Sigmoid colon (tissue), 6 donors: ENCODE measurements at regions not wholly inside any gene's neighbourhood (a gene's known extent, or its start where the extent isn't known, plus 50 kb on each side); places are given as distances from the start of the nearest gene placed in this dataset.

ENCODE experiments used
- DNase-seq: peaks from one replicate; pipeline ENCODE4 v3.0.0-alpha.2; 2019
- H3K27ac ChIP-seq, 4 donors: fragments of 200-600 bp; sonication (generic); one replicate each; pipeline ENCODE4 v1.5.1; 2016 to 2019; ENCODE audit warnings: mild to moderate bottlenecking in 1 of 4
- H3K27me3 ChIP-seq, 3 donors: fragments of 200-600 bp; sonication (generic); one replicate each; pipeline ENCODE4 v1.5.1; 2019; ENCODE audit warnings: mild to moderate bottlenecking in 1 of 3
- H3K36me3 ChIP-seq, 4 donors: fragments of 200-600 bp; sonication (generic); one replicate each; pipeline ENCODE4 v1.5.1; 2016 to 2019
- H3K4me1 ChIP-seq, 4 donors: fragments of 200-600 bp; sonication (generic); one replicate each; pipeline ENCODE4 v1.5.1; 2017 to 2019
- H3K4me3 ChIP-seq, 4 donors: fragments of 200-600 bp; sonication (generic); one replicate each; pipeline ENCODE4 v1.5.1; 2017 to 2019; ENCODE audit warnings: mild to moderate bottlenecking in 2 of 4, moderate library complexity in 1 of 4
- H3K9me3 ChIP-seq, 4 donors: fragments of 200-600 bp in 3 of 4; sonication (generic) in 3 of 4; one replicate each; pipeline versions ENCODE4 v1.5.1 to v1.6.1; 2013 to 2019
- CTCF ChIP-seq, 4 experiments: fragments of 450-650 bp in 3 of 4; fragments of 200-600 bp in 1 of 4; IDR thresholded peaks; one replicate each; pipeline ENCODE4 v1.5.1; 2016 to 2019; ENCODE audit warnings: antibody characterized with exemption in 4 of 4, mild to moderate bottlenecking in 3 of 4, moderate library complexity in 2 of 4
- EP300 ChIP-seq, 4 donors: sonication (generic); formaldehyde crosslinking; IDR thresholded peaks; one replicate each; pipeline ENCODE4 v1.6.1; 2017; ENCODE audit warnings: antibody characterized with exemption in 4 of 4
- POLR2A ChIP-seq, 2 donors: fragments of 450-650 bp; IDR thresholded peaks; one replicate each; pipeline ENCODE4 v1.6.1; 2016; ENCODE audit warnings: antibody characterized with exemption in 2 of 2, mild to moderate bottlenecking in 2 of 2, moderate library complexity in 2 of 2
- POLR2AphosphoS5 ChIP-seq, 4 donors: sonication (generic); formaldehyde crosslinking; IDR thresholded peaks; one replicate each; pipeline ENCODE4 v1.6.1; 2017; ENCODE audit warnings: antibody characterized with exemption in 4 of 4
- WGBS, 2 donors: extraction: QIAGEN DNeasy Blood & Tissue Kit; methylation state at CpG; one replicate each; pipeline ENCODE4 v1.1.7; 2013; 5-methylcytosine and 5-hydroxymethylcytosine counted together
- intact Hi-C: fragments of 100-400 bp; cut with DNase I; formaldehyde crosslinking; loops from one replicate; pipeline ENCODE4 v1.15.1; 2023
- donor health status: healthy with polysubstance abuse.
- donor health status: healthy.

DNA sequence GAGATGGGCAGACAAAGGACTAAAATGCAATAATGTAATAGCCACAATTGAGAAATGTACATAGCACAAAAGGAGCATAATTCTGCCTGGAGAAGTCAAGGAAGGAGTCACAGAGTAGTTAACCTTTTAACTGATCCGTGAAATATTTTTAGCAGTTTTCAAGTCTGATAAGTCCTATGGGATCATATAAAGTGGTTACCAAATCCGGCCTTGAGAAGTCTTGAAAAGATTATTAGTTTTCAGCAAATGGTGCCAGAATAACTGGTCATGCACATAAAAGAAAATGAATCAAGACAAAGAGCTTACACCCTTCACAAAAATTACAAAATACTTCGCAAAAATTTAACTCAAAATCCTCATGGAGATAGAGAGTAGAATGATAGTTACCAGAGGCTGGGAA lies 788.7 kb upstream of the AMOT start:
- H3K36me3 ChIP-seq: no peaks in the 10 kb centered on the region
- H3K4me3 ChIP-seq: no peak overlapping the region
- no peak for TF ChIP-seq EP300 (IDR thresholded peaks at IDR 0.05)
- no peak for TF ChIP-seq CTCF (IDR thresholded peaks at IDR 0.05)
- TF ChIP-seq POLR2A (IDR thresholded peaks at IDR 0.05): no peak
- no peak for TF ChIP-seq POLR2AphosphoS5 (IDR thresholded peaks at IDR 0.05)
- H3K27me3 ChIP-seq: no peaks in the 10 kb centered on the region
- intact Hi-C loops: no loop called here
- H3K9me3 ChIP-seq: no peaks in the 10 kb centered on the region
- WGBS, 2 donors: 93 to 94% methylated on average over 3 of the region's 3 CpGs
- H3K4me1 ChIP-seq: no peaks in the 10 kb centered on the region
- H3K27ac ChIP-seq: no peak overlapping the region
- no peak for DNase-seq

GRCh38 chrX:113594123-113594841 lies 753.7 kb upstream of the AMOT start:
- Histone ChIP-seq H3K4me1 (no peaks in the 10 kb centered on the region), H3K27ac (no peak overlapping the region), H3K9me3 (no peaks in the 10 kb centered on the region), H3K4me3 (no peak overlapping the region), H3K27me3 (no peaks in the 10 kb centered on the region), H3K36me3 (no peaks in the 10 kb centered on the region)
- no peak for DNase-seq
- intact Hi-C loops: no loop called here
- WGBS, 2 donors: 87 to 88% methylated on average over 6 of the region's 6 CpGs
- TF ChIP-seq POLR2AphosphoS5 (IDR thresholded peaks at IDR 0.05) (no peak), EP300 (IDR thresholded peaks at IDR 0.05) (no peak), POLR2A (IDR thresholded peaks at IDR 0.05) (no peak), CTCF (IDR thresholded peaks at IDR 0.05) (no peak)

GRCh38 chrX:113586281-113586898 lies 745.8 kb upstream of the AMOT start:
- no peak for TF ChIP-seq EP300 (IDR thresholded peaks at IDR 0.05)
- TF ChIP-seq CTCF (IDR thresholded peaks at IDR 0.05): no peak
- no peak for TF ChIP-seq POLR2A (IDR thresholded peaks at IDR 0.05)
- no peak for TF ChIP-seq POLR2AphosphoS5 (IDR thresholded peaks at IDR 0.05)
- H3K9me3 ChIP-seq: no peaks in the 10 kb centered on the region
- intact Hi-C loops: no loop called here
- H3K4me1 ChIP-seq: no peaks in the 10 kb centered on the region
- H3K27me3 ChIP-seq: no peaks in the 10 kb centered on the region
- H3K4me3 ChIP-seq: no peak overlapping the region
- DNase-seq: no peak
- no peaks in the 10 kb centered on the region for H3K36me3 ChIP-seq
- WGBS, 2 donors: 90 to 91% methylated on average over 15 of the region's 15 CpGs
- H3K27ac ChIP-seq: no peak overlapping the region

GRCh38 chrX:113580486-113580885 lies 739.9 kb upstream of the AMOT start:
- WGBS, 2 donors: 94 to 96% methylated on average over 2 of the region's 2 CpGs
- H3K9me3 ChIP-seq: no peaks in the 10 kb centered on the region
- intact Hi-C loops: no loop called here
- TF ChIP-seq EP300 (IDR thresholded peaks at IDR 0.05): no peak
- TF ChIP-seq POLR2AphosphoS5 (IDR thresholded peaks at IDR 0.05): no peak
- no peak for TF ChIP-seq POLR2A (IDR thresholded peaks at IDR 0.05)
- no peak for TF ChIP-seq CTCF (IDR thresholded peaks at IDR 0.05)
- H3K4me3 ChIP-seq: no peak overlapping the region
- no peaks in the 10 kb centered on the region for H3K27me3 ChIP-seq
- no peak for DNase-seq
- no peaks in the 10 kb centered on the region for H3K4me1 ChIP-seq
- no peak overlapping the region for H3K27ac ChIP-seq
- H3K36me3 ChIP-seq: no peaks in the 10 kb centered on the region
